ENCODE measurements at regions not wholly inside any gene's neighbourhood (a gene's known extent, or its start where the extent isn't known, plus 50 kb on each side); places are given as distances from the start of the nearest gene placed in this dataset.

- TF ChIP-seq CTCF (conservative IDR thresholded peaks at IDR 0.05; ENCODE audit: low read depth, low read length) (no peak), CEBPB (IDR thresholded peaks at IDR 0.05; ENCODE audit: low read depth, low read length) (no peak), POLR2A (IDR thresholded peaks at IDR 0.05; ENCODE audit: low read depth, low read length) (no peak), RFX5 (IDR thresholded peaks at IDR 0.05; ENCODE audit: low read depth, low read length) (no peak), RAD21 (IDR thresholded peaks at IDR 0.05; ENCODE audit: low read length) (no peak), RCOR1 (IDR thresholded peaks at IDR 0.05; ENCODE audit: insufficient replicate concordance, low read length) (no peak), FOS (IDR thresholded peaks at IDR 0.05; ENCODE audit: low read depth, low read length) (no peak), ELK1 (IDR thresholded peaks at IDR 0.05; ENCODE audit: borderline replicate concordance, low read depth, low read length) (no peak), MAZ (IDR thresholded peaks at IDR 0.05; ENCODE audit: borderline replicate concordance, low read depth, low read length) (no peak), USF2 (IDR thresholded peaks at IDR 0.05; ENCODE audit: low read depth, low read length) (no peak), MAFK (IDR thresholded peaks at IDR 0.05; ENCODE audit: low read depth, low read length) (no peak), SMC3 (IDR thresholded peaks at IDR 0.05; ENCODE audit: low read depth, low read length) (no peak), MXI1 (IDR thresholded peaks at IDR 0.05; ENCODE audit: borderline replicate concordance, low read depth, low read length) (no peak), BHLHE40 (IDR thresholded peaks at IDR 0.05; ENCODE audit: low read depth, low read length) (no peak)
Observed at GRCh38 chr4:156659983-156660382, 311.6 kb downstream of the PDGFC start.
